Fibroblast of pulmonary artery (primary cell): ENCODE measurements at regions not wholly inside any gene's neighbourhood (a gene's known extent, or its start where the extent isn't known, plus 50 kb on each side); places are given as distances from the start of the nearest gene placed in this dataset.

Experiments used
- DNase-seq: peaks from one replicate; pipeline ENCODE4 v3.0.0-alpha.2; 2010; ENCODE audit warnings: low read depth
- H3K4me3 ChIP-seq: replicated peaks from 2 replicates; pipeline ENCODE4 v1.5.1; 2011; ENCODE audit warnings: low read depth, mild to moderate bottlenecking, control low read depth, low read length, moderate library complexity
- CTCF ChIP-seq: IDR thresholded peaks from 2 replicates; pipeline ENCODE4 v1.5.1; 2011; ENCODE audit warnings: mild to moderate bottlenecking, control low read depth, low read length, inconsistent platforms; ENCODE audit errors: missing control alignments

GRCh38 chr13:61935710-61936109, 520.1 kb upstream of the PCDH20 start:
- no peak for DNase-seq
- H3K4me3 ChIP-seq, result no peak overlapping the region
- no peak for TF ChIP-seq CTCF

DNA sequence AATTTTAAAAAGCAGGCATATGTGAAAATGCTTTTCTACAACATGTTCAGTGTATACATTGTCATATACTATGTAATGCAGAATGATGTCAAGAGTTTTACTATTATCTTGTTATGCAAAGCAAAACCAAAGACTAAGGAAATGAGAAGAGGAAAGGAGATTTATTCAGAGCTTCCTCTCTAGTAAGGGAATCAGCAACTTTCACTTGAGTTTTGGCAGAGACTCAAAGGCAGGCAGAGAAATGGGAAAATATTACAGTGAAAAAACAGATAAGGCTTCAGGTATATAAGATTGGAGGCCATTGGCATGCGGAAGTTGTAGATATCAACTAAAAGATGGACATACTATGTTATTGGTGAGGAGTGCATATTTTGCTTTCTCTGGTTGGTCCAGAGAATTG, 512.0 kb upstream of the PCDH20 start:
- DNase-seq, result no peak
- no peak overlapping the region for H3K4me3 ChIP-seq
- no peak for TF ChIP-seq CTCF

DNA sequence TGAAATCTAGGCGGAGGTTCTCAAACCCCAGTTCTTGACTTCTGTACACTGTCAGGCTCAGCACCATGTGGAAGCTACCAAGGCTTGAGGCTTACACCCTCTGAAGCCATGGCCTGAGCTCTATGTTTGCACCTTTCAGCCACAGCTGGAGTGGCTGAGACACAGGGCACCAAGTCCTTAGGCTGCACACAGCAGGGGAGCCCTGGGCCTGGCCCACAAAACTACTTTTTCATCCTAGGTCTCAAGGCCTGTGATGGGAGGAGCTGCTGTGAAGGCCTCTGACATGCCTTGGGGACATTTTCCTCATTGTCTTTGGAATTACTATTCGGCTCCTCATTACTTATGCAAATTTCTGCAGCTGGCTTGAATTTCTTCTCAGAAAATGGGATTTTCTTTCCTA, 503.2 kb upstream of the PCDH20 start:
- no peak overlapping the region for H3K4me3 ChIP-seq
- no peak for TF ChIP-seq CTCF
- no peak for DNase-seq

GRCh38 chr13:61916483-61916882, 500.8 kb upstream of the PCDH20 start:
- H3K4me3 ChIP-seq, result no peak overlapping the region

DNA sequence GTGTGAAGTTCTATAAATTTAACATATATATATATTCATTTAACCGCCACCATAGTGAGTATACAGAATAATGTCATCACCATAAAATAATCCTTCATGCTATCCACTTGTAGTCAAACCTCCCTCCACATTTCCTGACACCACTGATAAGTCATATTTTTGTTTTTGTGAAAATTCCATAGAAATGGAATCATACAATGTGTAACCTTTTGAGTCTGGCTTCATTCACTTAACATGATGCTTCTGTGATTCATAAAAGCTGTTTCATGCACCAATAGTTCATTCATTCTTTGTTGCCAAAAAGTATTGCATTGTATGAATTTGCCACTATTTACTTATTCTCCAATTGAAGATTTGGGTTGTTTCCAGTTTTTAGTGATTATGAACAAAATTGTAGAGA, 497.5 kb upstream of the PCDH20 start:
- peak; percentile 1 for DNase-seq
- H3K4me3 ChIP-seq, result no peak overlapping the region
- TF ChIP-seq CTCF, result no peak

More at GRCh38 chr13:61916483-61916882, 500.8 kb upstream of the PCDH20 start:
- DNase-seq, result no peak
- no peak for TF ChIP-seq CTCF

DNA sequence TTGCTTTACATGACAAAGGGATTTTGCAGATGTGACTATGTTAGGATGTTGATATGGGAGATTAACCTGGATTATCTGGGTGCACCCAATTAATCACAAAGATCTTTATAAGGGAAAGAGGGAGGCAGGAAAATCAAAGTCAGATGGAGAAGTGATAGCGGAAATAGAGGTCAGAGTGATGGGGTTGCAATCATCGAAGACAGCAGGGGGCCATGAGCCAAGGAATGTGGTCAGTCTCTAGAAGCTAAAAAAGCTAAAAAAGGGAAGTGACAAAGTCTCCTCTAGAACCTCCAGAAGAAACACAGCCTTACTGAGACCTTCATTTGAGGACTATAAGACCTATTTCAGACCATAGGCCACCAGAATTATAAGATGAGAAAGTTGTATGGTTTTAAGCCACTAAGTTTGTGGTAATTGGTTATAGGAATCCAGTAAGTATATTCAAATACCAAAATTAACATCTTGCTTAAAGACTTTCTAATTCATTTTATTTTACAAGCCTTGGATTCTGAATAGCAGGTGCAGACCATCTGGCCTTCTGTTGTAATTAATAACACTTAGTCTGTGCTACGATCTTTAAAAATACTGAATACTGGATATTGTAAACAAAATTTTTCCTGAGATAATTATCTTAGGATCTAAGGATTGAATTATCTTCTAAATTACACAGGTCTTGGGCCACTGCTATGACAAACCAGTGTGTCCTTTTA, 493.4 kb upstream of the PCDH20 start:
- H3K4me3 ChIP-seq, result no peak overlapping the region
- TF ChIP-seq CTCF, result no peak
- DNase-seq, result no peak

DNA sequence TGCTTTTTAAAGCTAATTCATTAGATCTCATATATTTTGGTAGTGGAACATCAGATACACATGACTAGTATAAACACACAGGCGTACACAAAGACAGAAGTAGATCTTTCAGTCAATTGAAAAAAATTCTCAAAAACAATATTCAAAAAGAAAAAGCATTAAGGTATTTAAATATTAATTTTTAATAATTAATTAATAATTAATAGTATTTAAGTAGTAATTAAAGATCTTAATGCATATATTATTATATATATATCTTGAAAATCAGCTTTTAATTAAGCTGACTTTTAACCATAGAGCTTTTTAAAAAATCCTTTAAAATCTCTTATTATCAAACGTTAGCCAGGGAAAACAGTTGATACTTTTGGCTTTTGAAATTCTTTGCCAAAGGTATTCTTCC, 489.4 kb upstream of the PCDH20 start:
- no peak for DNase-seq
- no peak overlapping the region for H3K4me3 ChIP-seq
- no peak for TF ChIP-seq CTCF
